Epithelial cell of proximal tubule (primary cell): ENCODE measurements at regions not wholly inside any gene's neighbourhood (a gene's known extent, or its start where the extent isn't known, plus 50 kb on each side); places are given as distances from the start of the nearest gene placed in this dataset.

ENCODE experiments used
- DNase-seq: peaks from one replicate; pipeline ENCODE4 v3.0.0-alpha.2; 2011; ENCODE audit warnings: low read depth
- H3K4me3 ChIP-seq: 2 replicates; pipeline ENCODE4 v1.5.1; 2011; ENCODE audit warnings: low read depth, mild to moderate bottlenecking, low read length
- TF ChIP-seq, protein P1 (sequence below): conservative IDR thresholded peaks from 2 replicates; pipeline ENCODE4 v1.5.1; 2012; ENCODE audit warnings: low read depth, mild to moderate bottlenecking, low read length

GRCh38 chr12:29908157-29908556 lies 124.4 kb upstream of the TMTC1 start:
- no peak for DNase-seq
- TF ChIP-seq, protein P1, sequence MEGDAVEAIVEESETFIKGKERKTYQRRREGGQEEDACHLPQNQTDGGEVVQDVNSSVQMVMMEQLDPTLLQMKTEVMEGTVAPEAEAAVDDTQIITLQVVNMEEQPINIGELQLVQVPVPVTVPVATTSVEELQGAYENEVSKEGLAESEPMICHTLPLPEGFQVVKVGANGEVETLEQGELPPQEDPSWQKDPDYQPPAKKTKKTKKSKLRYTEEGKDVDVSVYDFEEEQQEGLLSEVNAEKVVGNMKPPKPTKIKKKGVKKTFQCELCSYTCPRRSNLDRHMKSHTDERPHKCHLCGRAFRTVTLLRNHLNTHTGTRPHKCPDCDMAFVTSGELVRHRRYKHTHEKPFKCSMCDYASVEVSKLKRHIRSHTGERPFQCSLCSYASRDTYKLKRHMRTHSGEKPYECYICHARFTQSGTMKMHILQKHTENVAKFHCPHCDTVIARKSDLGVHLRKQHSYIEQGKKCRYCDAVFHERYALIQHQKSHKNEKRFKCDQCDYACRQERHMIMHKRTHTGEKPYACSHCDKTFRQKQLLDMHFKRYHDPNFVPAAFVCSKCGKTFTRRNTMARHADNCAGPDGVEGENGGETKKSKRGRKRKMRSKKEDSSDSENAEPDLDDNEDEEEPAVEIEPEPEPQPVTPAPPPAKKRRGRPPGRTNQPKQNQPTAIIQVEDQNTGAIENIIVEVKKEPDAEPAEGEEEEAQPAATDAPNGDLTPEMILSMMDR, result no peak
- H3K4me3 ChIP-seq, result no peak overlapping the region

- TF ChIP-seq, protein P1, result no peak
- H3K4me3 ChIP-seq, result no peak overlapping the region
- DNase-seq, result no peak
Observed at GRCh38 chr12:29907461-29907860, 123.7 kb upstream of the TMTC1 start.

- TF ChIP-seq, protein P1, result no peak
- no peak for DNase-seq
- no peak overlapping the region for H3K4me3 ChIP-seq
Observed at GRCh38 chr12:29902043-29902442, 118.3 kb upstream of the TMTC1 start.

- DNase-seq, result no peak
- TF ChIP-seq, protein P1, result no peak
Observed at GRCh38 chr12:29901585-29901984, 117.8 kb upstream of the TMTC1 start.

GRCh38 chr12:29899212-29899931 lies 115.6 kb upstream of the TMTC1 start:
- no peak for DNase-seq
- no peak overlapping the region for H3K4me3 ChIP-seq
- TF ChIP-seq, protein P1, result no peak

More at GRCh38 chr12:29901585-29901984, 117.8 kb upstream of the TMTC1 start:
- no peak overlapping the region for H3K4me3 ChIP-seq

DNA sequence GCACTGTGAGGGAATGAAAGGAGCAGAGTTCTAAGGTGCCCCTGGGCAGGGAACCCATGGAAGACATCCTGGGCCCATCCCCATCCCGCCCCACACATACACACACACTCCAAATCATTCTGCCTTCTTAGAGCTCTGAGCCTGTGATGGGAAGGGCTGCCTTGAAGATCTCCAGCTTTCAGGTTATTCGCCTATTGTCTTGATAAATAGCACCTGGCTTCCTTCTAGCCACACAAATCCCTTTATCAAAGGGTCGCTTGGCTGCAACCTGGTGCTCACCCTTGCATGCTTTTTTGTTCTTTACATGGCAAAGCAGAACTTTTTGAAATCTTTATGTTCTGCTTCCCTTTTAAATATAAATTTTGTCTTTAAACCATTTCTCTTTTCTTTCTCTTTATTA lies 112.2 kb upstream of the TMTC1 start:
- TF ChIP-seq, protein P1, result no peak
- DNase-seq, result no peak
- no peak overlapping the region for H3K4me3 ChIP-seq

GRCh38 chr12:29893002-29893401 lies 109.3 kb upstream of the TMTC1 start:
- TF ChIP-seq, protein P1, result no peak
- no peak overlapping the region for H3K4me3 ChIP-seq
- DNase-seq, result no peak
